ENCODE measurements at regions not wholly inside any gene's neighbourhood (a gene's known extent, or its start where the extent isn't known, plus 50 kb on each side); places are given as distances from the start of the nearest gene placed in this dataset.
"Not testable (repeated sequence)": the region's sequence is repeated elsewhere in the genome, so short reads cannot be mapped to it uniquely, and the experiment has no call there.

DNA sequence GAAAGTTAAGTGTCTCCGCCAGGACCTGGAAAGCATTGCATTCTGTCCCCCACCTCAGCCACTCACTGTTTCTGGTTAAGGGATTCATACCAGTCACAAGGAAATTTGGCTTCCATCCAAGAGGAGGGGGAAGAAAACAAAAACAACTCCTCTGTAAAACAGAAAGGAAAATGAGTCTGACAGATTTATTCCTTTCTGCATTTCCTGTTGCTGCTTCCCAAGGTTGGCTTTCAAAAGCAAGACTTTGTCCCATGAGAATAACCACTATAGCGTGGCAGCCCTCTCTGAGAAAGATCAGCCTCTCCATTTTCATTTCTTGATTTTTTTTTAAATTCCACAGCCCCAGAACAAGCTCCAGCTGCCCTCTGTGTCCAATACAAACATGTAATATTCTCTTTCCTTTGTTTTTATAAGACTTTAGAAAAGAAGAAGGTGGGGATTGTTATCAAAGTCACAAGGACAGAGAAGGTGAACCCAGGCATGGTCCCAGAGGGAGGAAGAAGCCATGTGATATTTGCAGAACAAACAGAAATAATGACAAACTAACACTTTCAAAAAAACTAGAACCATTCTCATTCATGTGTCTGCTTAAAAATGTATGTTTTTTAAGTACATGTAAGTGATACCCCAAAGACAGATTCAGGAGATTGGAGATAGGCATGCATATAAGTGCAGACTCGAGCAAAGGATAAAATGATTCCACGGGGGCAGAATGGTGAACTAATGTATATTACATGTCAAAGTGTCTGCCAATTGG is 90.7 kb upstream of the DCLK2 start:
- DNase-seq: no peak

DNA sequence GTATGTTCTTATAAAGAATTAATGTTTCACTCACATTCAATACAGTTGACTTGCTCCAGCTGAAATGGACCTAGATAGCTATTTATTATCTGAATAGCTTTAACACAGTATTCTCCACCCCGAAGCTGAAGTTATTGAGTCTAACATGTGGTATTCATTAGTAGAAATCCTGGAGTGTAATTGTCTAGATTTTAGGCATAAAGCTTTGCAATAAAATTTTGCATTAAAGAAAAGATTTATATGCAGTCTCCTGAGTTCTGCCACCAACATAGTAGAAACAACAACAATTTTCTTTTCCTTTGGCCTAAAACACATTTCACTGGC is 90.2 kb upstream of the DCLK2 start:
- no peak for DNase-seq

DNA sequence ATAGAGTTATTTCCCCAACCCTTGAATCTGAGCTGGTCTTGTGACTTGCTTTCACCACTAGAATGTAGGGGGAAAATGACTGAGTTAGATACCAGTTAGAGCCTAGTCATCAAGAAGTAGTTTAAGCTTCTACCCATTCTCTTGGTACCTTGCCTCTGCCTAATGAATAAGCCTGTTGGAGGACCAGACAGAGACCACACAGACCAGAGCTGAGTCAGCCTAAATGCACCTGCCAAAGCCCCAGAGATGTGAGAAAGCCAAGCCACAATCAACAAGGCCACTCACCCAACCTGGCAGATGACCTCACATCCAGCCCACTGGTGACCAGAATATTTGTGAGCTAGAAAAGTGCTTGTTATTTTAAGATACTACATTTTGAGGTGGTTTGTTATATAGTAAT is 85.2 kb upstream of the DCLK2 start:
- no peak for DNase-seq

DNA sequence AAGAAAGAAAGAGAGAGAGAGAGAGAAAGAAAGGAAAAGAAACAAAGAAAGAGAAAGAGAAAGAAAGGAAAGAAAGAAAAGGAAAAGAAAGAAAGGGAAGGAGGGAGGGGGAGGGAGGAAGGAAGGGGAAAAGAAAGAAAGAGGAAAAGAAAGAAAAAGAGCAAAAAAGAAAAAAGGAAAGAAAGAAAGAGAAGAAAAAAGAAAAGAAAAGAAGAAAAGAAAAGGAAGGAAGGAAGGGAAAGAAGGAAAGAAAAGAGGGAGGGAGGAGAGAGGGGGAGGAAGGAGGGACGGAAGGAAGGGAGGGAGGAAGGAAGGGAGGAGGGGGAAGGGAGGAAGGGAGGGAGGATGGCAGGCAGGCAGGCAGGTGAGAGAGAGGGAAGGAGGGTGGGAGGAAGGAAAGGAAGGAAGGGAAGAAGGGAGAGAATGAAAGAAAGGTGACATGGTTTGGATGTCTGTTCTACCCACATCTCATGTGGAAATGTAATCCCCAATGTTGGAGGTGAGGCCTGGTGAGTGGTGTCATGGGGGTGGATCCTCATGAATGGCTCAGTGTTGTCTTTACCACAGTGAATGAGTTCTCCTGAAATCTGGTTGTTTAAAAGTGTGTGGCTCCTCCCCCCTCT is 83.0 kb upstream of the DCLK2 start:
- no peak for DNase-seq

DNA sequence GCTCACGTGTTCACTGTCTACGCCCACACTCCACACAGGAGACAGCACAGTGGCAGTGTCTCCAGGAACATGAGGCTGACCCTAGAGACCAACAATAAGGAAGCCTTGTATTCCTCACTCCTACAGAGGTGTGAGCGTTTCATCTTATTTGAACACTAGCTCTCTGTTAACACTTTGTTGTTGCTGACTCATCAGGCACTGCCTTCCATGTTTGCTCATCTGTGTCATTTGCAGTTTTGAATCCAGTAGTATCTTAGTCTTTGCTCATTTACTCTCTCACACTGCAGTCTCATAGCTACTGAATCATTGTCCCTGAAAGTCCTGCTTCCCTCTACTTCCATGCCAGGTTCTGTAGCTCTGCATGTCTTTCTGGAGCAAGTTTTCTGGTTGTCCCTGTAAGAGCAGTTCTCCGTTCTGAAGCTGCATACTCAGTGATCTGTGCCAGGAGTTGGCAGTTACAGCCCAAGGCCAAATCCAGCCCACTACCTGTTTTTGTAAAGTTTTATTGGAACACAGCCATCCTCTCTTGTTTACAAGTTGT is 80.3 kb upstream of the DCLK2 start:
- DNase-seq: no peak

DNA sequence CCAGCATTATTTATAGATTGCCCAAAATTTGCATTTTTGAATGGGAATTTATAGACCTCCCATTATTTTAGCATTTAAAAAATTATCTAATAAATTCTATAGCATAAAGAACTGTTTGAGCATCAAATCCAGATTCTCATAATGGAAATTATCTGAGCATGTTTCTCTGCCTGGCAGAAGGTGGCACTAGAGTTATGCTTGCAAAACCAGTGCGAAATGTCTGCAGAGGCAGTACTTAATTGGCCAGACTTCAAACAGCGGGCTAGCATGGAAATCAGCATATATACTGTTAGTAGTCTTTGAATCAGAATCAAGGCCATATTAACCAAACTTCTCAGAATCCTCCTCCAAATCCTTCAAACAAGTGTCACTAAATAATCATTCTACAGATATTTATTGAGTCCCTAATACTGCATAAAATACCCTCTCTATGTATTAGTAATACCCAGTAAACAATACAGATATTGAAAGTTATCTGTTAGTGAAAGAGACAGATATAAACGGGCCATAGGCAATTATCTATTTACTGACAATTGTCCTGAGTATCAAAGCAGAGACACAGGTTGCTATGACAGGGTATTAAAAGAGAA is 78.7 kb upstream of the DCLK2 start:
- DNase-seq: no peak

DNA sequence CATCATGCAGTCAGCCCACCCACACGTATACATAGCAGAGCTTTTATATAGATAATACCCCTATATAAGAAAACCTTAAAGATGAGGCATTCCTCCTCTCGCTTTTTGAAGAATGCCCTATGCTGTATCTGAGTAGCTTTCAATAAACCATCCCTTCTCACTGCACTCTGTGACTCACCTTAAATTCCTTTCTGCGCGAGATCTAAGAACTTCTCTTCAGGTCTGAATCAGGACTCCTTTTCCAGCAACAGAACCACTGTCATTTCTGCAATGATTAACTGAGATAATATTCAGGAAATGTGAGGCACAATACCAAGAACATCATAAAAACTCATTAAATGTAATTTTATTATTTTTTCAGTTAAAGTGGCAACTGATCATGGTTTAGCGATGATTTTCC is 76.4 kb upstream of the DCLK2 start:
- DNase-seq: no peak

DNA sequence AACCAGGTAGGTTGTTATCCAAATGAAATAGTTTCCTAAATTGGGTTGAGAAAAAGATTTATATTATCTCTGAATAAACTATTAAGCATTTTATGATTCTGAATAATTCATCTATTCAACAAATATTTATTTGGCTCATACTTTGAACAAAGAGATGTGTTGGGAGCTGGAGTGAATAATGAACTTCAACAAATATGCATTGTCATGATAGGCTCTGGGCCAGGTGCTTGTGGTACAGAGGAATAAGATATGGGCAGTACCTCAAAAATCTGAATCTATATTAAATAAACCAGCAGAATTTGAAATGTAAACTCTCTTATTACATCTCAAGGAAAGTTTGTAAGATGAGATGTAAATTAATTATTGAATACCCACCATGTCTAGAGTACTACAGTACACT is 75.7 kb upstream of the DCLK2 start:
- no peak for DNase-seq

DNA sequence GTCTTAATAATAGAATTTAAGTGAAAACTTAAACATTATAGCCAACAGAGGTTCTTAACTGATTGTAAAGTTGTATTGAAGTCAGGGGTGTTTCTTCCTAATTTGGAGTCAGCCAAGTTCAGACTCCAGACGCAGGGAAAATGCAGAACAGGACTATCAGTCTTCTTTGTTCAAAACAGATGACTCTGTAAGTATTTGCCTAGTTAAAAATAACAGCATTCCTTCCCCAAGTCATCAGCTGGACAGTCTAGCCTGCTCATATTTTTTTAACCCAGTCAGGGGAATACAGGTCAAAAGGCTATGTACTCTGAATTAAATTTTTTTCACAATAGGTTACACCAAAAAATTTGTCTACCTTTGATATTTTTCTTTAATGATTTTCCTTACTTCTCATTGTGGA is 73.8 kb upstream of the DCLK2 start:
- no peak for DNase-seq

DNA sequence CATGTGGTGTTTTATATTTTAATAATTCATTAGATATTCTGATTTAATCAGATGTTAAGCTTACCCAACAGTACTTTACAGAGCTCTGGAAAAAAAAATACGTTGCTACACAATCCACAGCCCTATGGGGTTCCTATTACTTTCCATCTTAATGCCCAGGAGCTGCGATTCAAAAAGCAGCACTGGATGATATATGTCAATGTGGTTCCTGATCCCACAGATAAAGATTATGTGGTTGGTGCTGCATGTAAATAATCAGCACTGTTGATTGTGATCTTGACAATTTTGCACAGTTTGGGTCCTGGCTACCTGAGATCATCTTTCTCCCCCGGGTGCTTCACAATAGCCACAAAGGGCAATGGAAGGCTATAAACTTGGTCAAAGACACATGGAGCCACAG is 72.7 kb upstream of the DCLK2 start:
- DNase-seq: no peak

DNA sequence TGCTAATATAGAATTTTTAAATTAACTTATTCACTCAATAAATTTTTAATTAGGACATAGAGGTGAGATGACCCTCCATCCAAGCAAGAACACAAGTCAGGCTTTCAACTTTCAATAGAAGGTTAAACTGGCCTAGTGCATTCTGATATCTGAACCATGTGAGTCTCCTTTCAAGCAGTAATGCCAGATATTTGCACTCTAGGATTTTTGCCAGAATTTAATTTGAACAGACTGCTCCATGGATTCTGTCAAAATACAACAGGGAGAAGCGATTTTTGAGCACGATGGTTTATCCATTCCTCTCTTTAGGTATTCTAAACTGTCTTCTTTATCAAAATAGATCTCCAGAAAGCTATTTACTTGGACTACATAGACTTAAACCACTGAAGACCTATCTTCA is 72.0 kb upstream of the DCLK2 start:
- no peak for DNase-seq

DNA sequence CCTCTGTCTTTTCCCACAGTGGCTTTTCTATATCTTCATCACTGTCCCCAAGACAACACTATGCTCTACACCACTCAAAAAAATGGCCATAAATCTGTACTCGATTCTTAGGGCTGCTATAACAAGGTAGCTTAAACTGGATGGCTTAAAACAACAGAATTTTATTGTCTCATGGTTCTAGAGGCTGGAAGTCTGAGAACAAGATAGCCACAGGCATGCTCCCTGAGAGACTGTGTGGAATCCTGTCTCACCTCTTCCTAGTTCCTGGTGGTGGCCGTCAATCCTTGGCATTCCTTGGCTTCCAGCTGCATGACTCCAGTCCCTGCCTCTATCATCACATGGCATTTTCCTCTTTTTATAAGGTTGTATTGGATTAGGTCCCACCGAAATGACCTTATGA is 70.7 kb upstream of the DCLK2 start:
- no peak for DNase-seq

DNA sequence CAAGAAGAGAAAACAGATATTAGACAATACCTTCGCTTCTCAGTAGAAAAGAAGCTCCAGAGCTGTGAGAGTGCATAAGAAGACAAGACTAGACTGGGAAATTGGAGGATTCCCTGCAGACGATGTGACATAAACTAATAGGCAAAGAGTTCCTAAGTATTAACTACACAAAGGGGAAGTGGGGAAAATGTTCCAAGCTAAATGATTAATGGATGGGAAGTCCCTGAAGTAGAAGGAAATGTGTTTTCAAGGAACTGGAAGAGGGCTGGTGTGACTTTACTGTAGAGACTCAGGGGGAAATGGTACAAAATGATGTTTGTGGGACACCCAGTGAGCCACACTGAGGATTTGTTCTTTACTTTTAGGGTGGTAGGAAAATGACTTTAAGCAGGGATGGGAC is 69.7 kb upstream of the DCLK2 start:
- no peak for DNase-seq

DNA sequence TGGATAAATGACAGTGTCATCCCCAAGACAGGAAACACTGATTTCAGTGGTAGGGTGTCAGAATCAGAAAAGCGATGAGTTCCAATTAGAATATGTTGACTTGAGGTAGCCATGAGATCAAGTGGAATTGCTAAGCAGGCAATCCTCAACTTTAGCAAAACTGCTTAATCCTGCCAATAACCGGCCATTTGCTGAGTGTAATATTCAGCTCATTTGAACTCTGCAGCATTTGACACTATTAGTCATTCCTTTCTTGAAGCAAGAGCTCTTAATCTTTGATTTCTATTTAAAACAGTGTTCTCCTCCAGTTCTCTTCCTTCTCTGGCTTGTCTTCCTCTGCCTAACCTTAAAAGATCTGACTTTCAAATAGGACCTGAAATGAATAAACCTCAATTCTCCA is 68.7 kb upstream of the DCLK2 start:
- no peak for DNase-seq

DNA sequence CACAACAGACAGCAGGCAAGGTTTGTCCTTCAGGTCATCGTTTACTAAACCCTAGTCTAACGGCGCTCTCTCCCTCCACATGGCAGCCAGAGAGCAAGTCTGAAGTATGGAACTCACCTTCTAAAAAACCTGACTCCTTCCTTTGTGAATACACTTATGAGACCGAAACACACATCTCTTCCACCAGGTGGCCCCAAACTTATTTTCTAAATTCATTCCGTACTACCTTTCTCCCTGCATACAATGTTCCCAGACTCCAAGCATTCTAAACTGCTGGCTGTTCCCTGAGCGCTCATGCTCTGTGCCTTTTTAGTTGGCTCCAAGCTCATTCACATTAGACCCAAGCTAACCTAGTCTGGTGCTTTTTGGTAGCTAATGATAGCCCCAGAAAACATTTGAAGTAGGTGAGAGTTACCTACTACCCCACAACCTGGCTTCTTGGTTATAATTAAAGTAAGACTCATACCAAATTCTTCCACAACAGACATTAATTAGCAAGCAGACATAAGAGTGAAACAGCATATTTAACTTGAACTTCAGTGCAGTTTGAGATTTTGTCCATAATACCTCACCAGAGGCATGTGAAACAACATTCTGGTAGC is 67.6 kb upstream of the DCLK2 start:
- DNase-seq: peak; percentile 40

DNA sequence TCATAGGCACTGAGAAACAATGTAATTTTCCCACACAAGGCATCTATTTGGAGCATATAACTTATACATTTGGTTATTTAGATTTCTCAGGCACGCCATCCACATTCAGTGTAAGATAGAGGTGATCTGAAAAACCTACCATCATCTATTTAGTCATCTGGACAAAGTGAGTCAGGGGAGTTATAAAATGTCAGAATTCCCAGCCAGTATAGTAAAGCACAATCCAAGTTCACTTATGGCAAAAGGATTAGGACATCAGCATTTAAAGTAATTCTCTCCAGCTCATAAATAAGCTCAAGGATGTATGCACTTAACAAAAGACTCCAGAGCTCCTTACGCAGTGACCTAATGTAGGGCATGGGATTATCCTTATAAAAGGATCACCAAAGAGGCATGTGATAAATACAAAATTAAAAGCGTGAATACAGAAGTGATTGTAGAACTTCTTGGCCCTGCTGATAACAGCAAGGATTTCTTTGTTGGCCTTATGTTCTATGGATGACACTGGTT is 65.3 kb upstream of the DCLK2 start:
- no peak for DNase-seq

DNA sequence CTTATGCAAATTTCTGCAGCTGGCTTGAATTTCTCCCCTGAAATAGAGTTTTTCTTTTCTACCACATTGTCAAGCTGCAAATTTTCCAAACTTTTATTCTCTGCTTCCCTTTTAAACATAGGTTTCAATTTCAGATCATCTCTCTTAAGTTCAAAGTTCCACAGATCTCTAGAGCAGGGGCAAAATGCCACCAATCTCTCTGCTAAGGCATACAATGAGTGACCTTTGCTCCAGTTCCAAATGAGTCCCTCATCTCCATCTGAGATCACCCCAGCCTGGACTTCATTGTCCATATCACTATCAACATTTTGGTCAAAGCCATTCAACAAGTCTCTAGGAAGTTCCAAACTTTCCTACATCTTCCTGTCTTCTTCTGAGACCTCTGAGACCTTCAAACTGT is 62.3 kb upstream of the DCLK2 start:
- DNase-seq: not testable (repeated sequence)

DNA sequence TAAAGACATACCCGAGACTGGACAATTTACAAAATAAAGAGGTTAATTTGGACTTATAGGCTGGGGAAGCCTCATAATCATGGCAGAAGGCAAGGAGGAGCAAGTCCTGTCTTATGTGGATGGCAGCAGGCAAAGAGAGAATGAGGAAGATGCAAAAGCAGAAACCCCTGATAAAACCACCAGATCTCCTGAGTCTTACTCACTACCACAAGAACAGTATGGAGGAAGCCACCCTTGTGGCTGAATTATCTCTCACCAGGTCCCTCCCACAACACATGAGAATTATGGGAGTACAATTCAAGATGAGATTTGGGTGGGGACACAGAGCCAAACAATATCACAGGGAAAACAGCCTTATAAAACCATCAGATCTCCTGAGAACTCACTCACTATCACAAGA is 61.6 kb upstream of the DCLK2 start:
- DNase-seq: not testable (repeated sequence)

DNA sequence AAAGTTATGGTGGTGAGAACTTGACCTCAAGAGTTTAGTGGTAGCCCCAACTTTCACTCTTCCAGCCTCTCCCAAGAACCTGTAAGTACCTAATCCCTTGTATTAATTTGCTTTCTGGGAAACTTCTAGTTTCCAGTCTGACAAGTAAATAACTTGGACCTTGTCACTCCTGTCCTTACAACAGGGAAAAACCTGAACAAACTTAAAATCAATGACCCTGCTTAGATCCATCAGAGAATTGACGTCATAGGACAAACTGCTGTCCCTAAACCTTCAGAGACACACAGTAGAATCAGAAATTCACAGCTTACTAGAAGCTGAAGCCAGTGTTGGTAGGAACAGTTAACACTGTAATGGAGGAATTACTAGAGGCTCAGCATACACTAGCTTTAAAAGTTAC is 60.0 kb upstream of the DCLK2 start:
- no peak for DNase-seq

DNA sequence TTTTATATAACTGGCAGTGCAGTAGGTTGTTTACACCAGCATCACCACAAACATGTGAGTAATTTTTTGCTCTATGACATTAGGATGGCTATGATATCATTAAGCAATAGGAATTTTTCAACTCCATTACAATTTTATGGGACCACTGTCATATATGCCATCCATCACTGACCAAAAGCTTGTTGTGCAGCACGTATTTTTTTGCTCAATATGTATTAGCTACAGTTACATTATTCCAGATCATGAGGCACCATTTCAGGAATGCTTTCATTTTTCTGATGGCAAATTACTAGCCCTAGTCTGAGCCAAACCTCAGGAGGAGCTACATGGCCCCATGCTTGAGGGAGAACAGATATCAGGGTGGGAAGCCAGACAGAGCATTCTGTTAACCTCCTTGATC is 56.8 kb upstream of the DCLK2 start:
- no peak for DNase-seq

DNA sequence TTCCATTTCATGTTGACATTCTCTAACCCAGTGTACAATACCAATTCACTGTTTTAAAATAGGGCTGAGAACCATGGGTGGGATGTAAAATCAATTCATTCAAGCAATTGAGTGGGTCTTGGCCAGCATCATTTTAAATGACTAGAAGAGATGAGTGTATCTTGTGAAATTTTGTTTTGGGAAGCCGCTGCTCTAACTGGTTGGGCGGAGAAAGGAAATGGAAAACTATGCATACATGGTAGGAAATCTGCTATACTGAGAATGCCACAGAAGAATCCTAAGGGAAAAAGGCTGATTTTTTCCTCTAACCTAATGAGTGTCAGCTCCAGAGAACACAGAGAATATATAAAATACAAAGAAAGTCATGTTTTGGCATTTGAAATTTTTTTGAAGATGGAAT is 54.8 kb upstream of the DCLK2 start:
- no peak for DNase-seq

DNA sequence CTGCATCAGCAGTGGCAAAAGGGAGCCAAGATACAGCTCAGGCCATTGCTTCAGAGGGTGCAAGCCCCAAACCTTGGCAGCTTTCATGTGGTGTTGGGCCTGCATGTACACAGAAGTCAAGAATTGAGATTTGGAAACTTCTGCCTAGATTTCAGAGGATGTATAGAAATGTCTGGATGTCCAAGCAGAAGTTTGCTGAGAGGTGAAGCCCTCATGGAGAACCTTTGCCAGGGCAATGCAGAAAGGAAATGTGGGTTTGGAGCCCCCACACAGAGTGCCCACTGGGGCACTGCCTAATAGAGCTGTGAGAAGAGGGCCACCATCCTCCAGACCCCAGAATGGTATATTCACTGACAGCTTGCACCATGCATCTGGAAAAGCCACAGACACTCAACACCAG is 51.3 kb upstream of the DCLK2 start:
- not testable (repeated sequence) for DNase-seq

Measured in left hindlimb (tissue), 1 donor.